Naive thymus-derived CD4-positive, alpha-beta T cell (primary cell): ENCODE measurements at regions not wholly inside any gene's neighbourhood (a gene's known extent, or its start where the extent isn't known, plus 50 kb on each side); places are given as distances from the start of the nearest gene placed in this dataset.
"Not testable (repeated sequence)": the region's sequence is repeated elsewhere in the genome, so short reads cannot be mapped to it uniquely, and the experiment has no call there.

Experiments used
- ATAC-seq: fragments of 150-1000 bp; cut with Tn5 transposase; 2 replicates; pipeline ENCODE4 v1.10.0; 2021; ENCODE audit warnings: mild to moderate bottlenecking, moderate library complexity
- CTCF ChIA-PET: fragments of 350-600 bp; sonication (Branson Sonifier 250); formaldehyde crosslinking; loops from one replicate; lab custom pipeline; 2021; ENCODE audit warnings: antibody characterized with exemption; lab: Charles Lee
- POLR2A ChIA-PET: fragments of 350-600 bp; sonication (Branson Sonifier 250); formaldehyde crosslinking; loops from one replicate; lab custom pipeline; 2021; ENCODE audit warnings: antibody characterized with exemption, inconsistent platforms; lab: Charles Lee
- DNase-seq, 9 donors: peaks; one replicate each; pipeline versions ENCODE4 v3.0.0 to v3.0.0-alpha.2; 2020 to 2022; ENCODE audit warnings: mixed read lengths in 1 of 9
- H3K27ac ChIP-seq: one replicate; pipeline ENCODE4 v1.7.0; 2013; ENCODE audit warnings: mild to moderate bottlenecking, low read depth, low read length, moderate library complexity
- H3K27me3 ChIP-seq, 2 donors: one replicate each; pipeline ENCODE4 v1.7.0; 2013; ENCODE audit warnings: low read length in 2 of 2, mild to moderate bottlenecking in 2 of 2, moderate library complexity in 2 of 2; ENCODE audit not compliant: control insufficient read depth in 2 of 2, insufficient read depth in 2 of 2
- H3K36me3 ChIP-seq, 3 experiments: 1 replicate in 2 of 3; 2 replicates in 1 of 3; pipeline ENCODE4 v1.7.0; 2013; ENCODE audit warnings: low read length in 3 of 3, mild to moderate bottlenecking in 3 of 3, moderate library complexity in 1 of 3; ENCODE audit not compliant: insufficient read depth in 3 of 3, control insufficient read depth in 2 of 3
- H3K4me1 ChIP-seq, 2 donors: one replicate each; pipeline ENCODE4 v1.7.0; 2013; ENCODE audit warnings: low read length in 2 of 2, mild to moderate bottlenecking in 2 of 2, moderate library complexity in 1 of 2; ENCODE audit not compliant: control insufficient read depth in 2 of 2, insufficient read depth in 2 of 2
- H3K4me3 ChIP-seq: 2 replicates; pipeline ENCODE4 v1.7.0; 2013; ENCODE audit warnings: mild to moderate bottlenecking, low read length
- H3K9me3 ChIP-seq, 3 experiments: 1 replicate in 2 of 3; 2 replicates in 1 of 3; pipeline ENCODE4 v1.7.0; 2013; ENCODE audit warnings: low read length in 3 of 3; ENCODE audit not compliant: control insufficient read depth in 2 of 3
- H3K27ac Mint-ChIP-seq, 9 donors: one replicate each; pipeline ENCODE4 v1.8.0; 2020 to 2022; ENCODE audit warnings: mixed read lengths in 9 of 9, mild to moderate bottlenecking in 8 of 9, moderate library complexity in 5 of 9, inconsistent platforms in 2 of 9
- H3K27me3 Mint-ChIP-seq, 5 donors: one replicate each; pipeline ENCODE4 v1.8.0; 2021 to 2022; ENCODE audit warnings: mixed read lengths in 5 of 5, mild to moderate bottlenecking in 1 of 5
- H3K36me3 Mint-ChIP-seq, 5 donors: one replicate each; pipeline ENCODE4 v1.8.0; 2020 to 2022; ENCODE audit warnings: mixed read lengths in 5 of 5, mild to moderate bottlenecking in 3 of 5, inconsistent platforms in 1 of 5
- H3K4me1 Mint-ChIP-seq, 7 donors: one replicate each; pipeline ENCODE4 v1.8.0; 2020 to 2022; ENCODE audit warnings: mixed read lengths in 7 of 7, mild to moderate bottlenecking in 3 of 7, inconsistent platforms in 1 of 7
- H3K4me3 Mint-ChIP-seq, 10 donors: one replicate each; pipeline ENCODE4 v1.8.0; 2020 to 2022; ENCODE audit warnings: mild to moderate bottlenecking in 10 of 10, mixed read lengths in 10 of 10, moderate library complexity in 6 of 10, inconsistent platforms in 2 of 10
- H3K9me3 Mint-ChIP-seq, 11 donors: one replicate each; pipeline ENCODE4 v1.8.0; 2020 to 2022; ENCODE audit warnings: mixed read lengths in 11 of 11, mild to moderate bottlenecking in 4 of 11, inconsistent platforms in 1 of 11, moderate library complexity in 1 of 11
- intact Hi-C, 2 donors: fragments of 100-400 bp; cut with micrococcal nuclease; formaldehyde crosslinking; loops; one replicate each; pipeline ENCODE4 v1.15.1; 2023

GRCh38 chrX:77276742-77277141 is 170.4 kb upstream of the FGF16 start:
- Mint-ChIP-seq H3K9me3 (peaks cover 0 to 26% (median 9%) of the 10 kb centered on the region in 11 donors), H3K27me3 (no peaks in the 10 kb centered on the region), H3K27ac (no peak overlapping the region), H3K4me1 (no peaks in the 10 kb centered on the region), H3K36me3 (no peaks in the 10 kb centered on the region), H3K4me3 (no peak overlapping the region)
- DNase-seq (no peak), ATAC-seq (no peak)
- Histone ChIP-seq H3K9me3 (no peaks in the 10 kb centered on the region), H3K4me1 (no peaks in the 10 kb centered on the region), H3K36me3 (no peaks in the 10 kb centered on the region), H3K27me3 (no peaks in the 10 kb centered on the region), H3K27ac (no peak overlapping the region), H3K4me3 (no peak overlapping the region)
- ChIA-PET POLR2A (no interaction called here), CTCF (no interaction called here)
- intact Hi-C loops: no loop called here

GRCh38 chrX:77277911-77278310 is 169.3 kb upstream of the FGF16 start:
- CTCF ChIA-PET: no interaction called here
- H3K27me3 Mint-ChIP-seq: no peaks in the 10 kb centered on the region
- intact Hi-C loops: no loop called here

GRCh38 chrX:77279373-77279772 is 167.8 kb upstream of the FGF16 start:
- intact Hi-C loops, H3K27ac ChIP-seq, H3K4me1 ChIP-seq, H3K9me3 ChIP-seq, H3K27ac Mint-ChIP-seq, CTCF ChIA-PET, H3K36me3 Mint-ChIP-seq, H3K4me1 Mint-ChIP-seq, H3K27me3 ChIP-seq, ATAC-seq, DNase-seq, H3K27me3 Mint-ChIP-seq, H3K36me3 ChIP-seq, POLR2A ChIA-PET, H3K4me3 Mint-ChIP-seq, H3K4me3 ChIP-seq: not testable (repeated sequence)
- H3K9me3 Mint-ChIP-seq: peaks cover 0 to 29% (median 4%) of the 10 kb centered on the region in 11 donors

More at GRCh38 chrX:77277911-77278310, 169.3 kb upstream of the FGF16 start:
- Histone ChIP-seq H3K27ac (no peak overlapping the region), H3K36me3 (no peaks in the 10 kb centered on the region), H3K9me3 (no peaks in the 10 kb centered on the region), H3K27me3 (no peaks in the 10 kb centered on the region), H3K4me1 (no peaks in the 10 kb centered on the region), H3K4me3 (no peak overlapping the region)
- peaks cover 0 to 29% (median 4%) of the 10 kb centered on the region in 11 donors for H3K9me3 Mint-ChIP-seq
- H3K4me3 Mint-ChIP-seq: no peak overlapping the region
- no peaks in the 10 kb centered on the region for H3K36me3 Mint-ChIP-seq
- H3K27ac Mint-ChIP-seq: no peak overlapping the region
- POLR2A ChIA-PET: no interaction called here
- no peak for ATAC-seq
- H3K4me1 Mint-ChIP-seq: no peaks in the 10 kb centered on the region
- DNase-seq: no peak

GRCh38 chrX:77293331-77293995 is 153.7 kb upstream of the FGF16 start:
- ATAC-seq: no peak
- Histone ChIP-seq H3K4me3 (no peak overlapping the region), H3K4me1 (no peaks in the 10 kb centered on the region), H3K36me3 (no peaks in the 10 kb centered on the region), H3K27ac (no peak overlapping the region), H3K27me3 (no peaks in the 10 kb centered on the region), H3K9me3 (no peaks in the 10 kb centered on the region)
- H3K4me3 Mint-ChIP-seq: no peak overlapping the region
- DNase-seq: no peak
- ChIA-PET POLR2A (no interaction called here), CTCF (no interaction called here)
- intact Hi-C loops: no loop called here
- H3K9me3 Mint-ChIP-seq: peaks cover 0 to 26% (median 4%) of the 10 kb centered on the region in 11 donors
- H3K27me3 Mint-ChIP-seq: peaks cover 0 to 4% (median 0%) of the 10 kb centered on the region in 5 donors
- H3K4me1 Mint-ChIP-seq: no peaks in the 10 kb centered on the region
- H3K27ac Mint-ChIP-seq: no peak overlapping the region
- no peaks in the 10 kb centered on the region for H3K36me3 Mint-ChIP-seq

GRCh38 chrX:77298296-77298695 is 148.9 kb upstream of the FGF16 start:
- H3K27me3 Mint-ChIP-seq: peaks cover 0 to 4% (median 0%) of the 10 kb centered on the region in 5 donors
- ATAC-seq (no peak), DNase-seq (no peak)
- no peak overlapping the region for H3K27ac Mint-ChIP-seq
- CTCF ChIA-PET: no interaction called here
- no peaks in the 10 kb centered on the region for H3K4me1 Mint-ChIP-seq
- intact Hi-C loops: no loop called here
- H3K36me3 ChIP-seq: no peaks in the 10 kb centered on the region
- H3K9me3 Mint-ChIP-seq: peaks cover 0 to 31% (median 5%) of the 10 kb centered on the region in 11 donors
- no peaks in the 10 kb centered on the region for H3K27me3 ChIP-seq
- no peak overlapping the region for H3K4me3 ChIP-seq
- POLR2A ChIA-PET: no interaction called here
- no peak overlapping the region for H3K4me3 Mint-ChIP-seq
- no peak overlapping the region for H3K27ac ChIP-seq
- no peaks in the 10 kb centered on the region for H3K4me1 ChIP-seq
- H3K9me3 ChIP-seq: no peaks in the 10 kb centered on the region
- H3K36me3 Mint-ChIP-seq: peaks cover 0 to 3% (median 0%) of the 10 kb centered on the region in 5 donors

GRCh38 chrX:77298790-77299189 is 148.4 kb upstream of the FGF16 start:
- H3K27ac ChIP-seq: no peak overlapping the region
- H3K4me3 ChIP-seq: no peak overlapping the region
- no peaks in the 10 kb centered on the region for H3K4me1 Mint-ChIP-seq
- peaks cover 0 to 3% (median 0%) of the 10 kb centered on the region in 5 donors for H3K36me3 Mint-ChIP-seq
- H3K9me3 ChIP-seq: no peaks in the 10 kb centered on the region
- no peaks in the 10 kb centered on the region for H3K27me3 ChIP-seq
- H3K27ac Mint-ChIP-seq: no peak overlapping the region
- H3K36me3 ChIP-seq: no peaks in the 10 kb centered on the region
- ChIA-PET POLR2A (no interaction called here), CTCF (no interaction called here)
- intact Hi-C loops: no loop called here
- H3K4me3 Mint-ChIP-seq: no peak overlapping the region
- H3K27me3 Mint-ChIP-seq: peaks cover 0 to 4% (median 0%) of the 10 kb centered on the region in 5 donors
- H3K9me3 Mint-ChIP-seq: peaks cover 0 to 28% (median 6%) of the 10 kb centered on the region in 11 donors
- no peak for DNase-seq
- no peak for ATAC-seq
- H3K4me1 ChIP-seq: no peaks in the 10 kb centered on the region

GRCh38 chrX:77299549-77299948 is 147.6 kb upstream of the FGF16 start:
- H3K4me1 Mint-ChIP-seq: no peaks in the 10 kb centered on the region

More at GRCh38 chrX:77299549-77299948, 147.6 kb upstream of the FGF16 start:
- Mint-ChIP-seq H3K27ac (no peak overlapping the region), H3K27me3 (peaks cover 0 to 4% (median 0%) of the 10 kb centered on the region in 5 donors), H3K9me3 (peaks cover 0 to 29% (median 7%) of the 10 kb centered on the region in 11 donors), H3K36me3 (peaks cover 0 to 3% (median 0%) of the 10 kb centered on the region in 5 donors), H3K4me3 (no peak overlapping the region)
- DNase-seq (no peak), ATAC-seq (no peak)
- Histone ChIP-seq H3K4me1 (no peaks in the 10 kb centered on the region), H3K27ac (no peak overlapping the region), H3K9me3 (no peaks in the 10 kb centered on the region), H3K27me3 (no peaks in the 10 kb centered on the region), H3K36me3 (no peaks in the 10 kb centered on the region), H3K4me3 (no peak overlapping the region)
- intact Hi-C loops: no loop called here
- CTCF ChIA-PET: no interaction called here
- POLR2A ChIA-PET: no interaction called here
